ENCODE measurements at regions not wholly inside any gene's neighbourhood (a gene's known extent, or its start where the extent isn't known, plus 50 kb on each side); places are given as distances from the start of the nearest gene placed in this dataset.

DNA sequence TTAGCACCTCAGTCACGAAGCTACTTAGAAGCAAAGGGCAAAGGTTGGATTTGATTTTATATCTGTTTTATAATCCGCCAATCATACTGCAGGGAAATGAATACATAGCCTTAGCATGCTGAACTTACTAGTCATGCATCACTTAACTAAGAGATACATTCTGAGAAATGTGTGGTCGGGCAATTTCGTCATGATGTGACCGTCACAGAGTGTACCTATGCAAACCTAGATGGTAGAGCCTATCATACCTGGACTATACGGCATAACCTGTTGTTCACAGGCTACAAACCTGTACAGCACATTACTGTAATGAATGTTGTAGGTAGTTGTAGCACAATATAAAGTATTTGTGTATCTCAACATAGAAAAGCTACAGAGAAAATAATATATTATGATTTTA, 345.2 kb upstream of the RGS17 start:
- TF ChIP-seq, protein P1, sequence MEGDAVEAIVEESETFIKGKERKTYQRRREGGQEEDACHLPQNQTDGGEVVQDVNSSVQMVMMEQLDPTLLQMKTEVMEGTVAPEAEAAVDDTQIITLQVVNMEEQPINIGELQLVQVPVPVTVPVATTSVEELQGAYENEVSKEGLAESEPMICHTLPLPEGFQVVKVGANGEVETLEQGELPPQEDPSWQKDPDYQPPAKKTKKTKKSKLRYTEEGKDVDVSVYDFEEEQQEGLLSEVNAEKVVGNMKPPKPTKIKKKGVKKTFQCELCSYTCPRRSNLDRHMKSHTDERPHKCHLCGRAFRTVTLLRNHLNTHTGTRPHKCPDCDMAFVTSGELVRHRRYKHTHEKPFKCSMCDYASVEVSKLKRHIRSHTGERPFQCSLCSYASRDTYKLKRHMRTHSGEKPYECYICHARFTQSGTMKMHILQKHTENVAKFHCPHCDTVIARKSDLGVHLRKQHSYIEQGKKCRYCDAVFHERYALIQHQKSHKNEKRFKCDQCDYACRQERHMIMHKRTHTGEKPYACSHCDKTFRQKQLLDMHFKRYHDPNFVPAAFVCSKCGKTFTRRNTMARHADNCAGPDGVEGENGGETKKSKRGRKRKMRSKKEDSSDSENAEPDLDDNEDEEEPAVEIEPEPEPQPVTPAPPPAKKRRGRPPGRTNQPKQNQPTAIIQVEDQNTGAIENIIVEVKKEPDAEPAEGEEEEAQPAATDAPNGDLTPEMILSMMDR (IDR thresholded peaks at IDR 0.05), result no peak
- no peak for TF ChIP-seq POLR2A (IDR thresholded peaks at IDR 0.05)
